GM21737 (cell line): ENCODE measurements at regions not wholly inside any gene's neighbourhood (a gene's known extent, or its start where the extent isn't known, plus 50 kb on each side); places are given as distances from the start of the nearest gene placed in this dataset.

Experiments
- ATAC-seq: cut with Tn5 transposase; IDR thresholded peaks from one replicate; pipeline ENCODE4 v1.9.1; 2021; ENCODE audit warnings: mild to moderate bottlenecking, moderate library complexity; ENCODE audit not compliant: unreplicated experiment

DNA sequence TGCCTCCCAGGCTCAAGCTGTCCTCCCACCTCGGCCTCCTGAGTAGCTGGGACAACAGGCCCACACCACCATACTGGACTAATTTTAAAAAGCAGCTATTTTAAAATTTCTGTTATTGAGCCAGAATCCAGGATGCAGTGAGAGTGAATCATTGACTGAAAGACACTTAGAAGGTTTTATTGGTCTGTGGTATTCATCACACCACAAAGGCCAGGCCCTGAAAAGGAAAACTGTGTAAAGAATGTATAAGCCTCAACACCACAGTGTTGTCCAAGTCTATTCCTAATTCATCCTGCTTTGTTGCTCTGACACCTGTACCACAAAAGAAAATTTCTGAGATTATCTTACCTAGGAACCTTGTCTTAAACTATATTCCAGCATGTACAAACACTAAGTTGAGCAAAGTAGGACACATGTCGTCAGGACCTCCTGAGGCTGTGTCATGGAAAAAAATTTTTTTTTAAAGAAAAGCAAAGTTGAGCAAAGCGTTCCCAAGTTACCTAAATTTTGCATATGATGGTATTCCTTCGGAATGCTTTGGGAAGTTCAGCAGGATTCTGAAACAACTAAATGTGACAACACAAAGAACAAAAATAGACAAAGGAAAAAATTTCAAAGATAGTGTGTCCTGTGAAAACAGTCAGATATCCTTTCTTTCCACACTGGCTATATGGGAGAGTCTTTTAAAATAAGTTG, 129.6 kb upstream of the MKLN1 start:
- ATAC-seq = no peak

- ATAC-seq = no peak
Observed at GRCh38 chr7:131202451-131202850, 125.2 kb upstream of the MKLN1 start.

- no peak for ATAC-seq
Observed at GRCh38 chr7:131203291-131203976, 124.2 kb upstream of the MKLN1 start.

GRCh38 chr7:131208777-131209176, 118.9 kb upstream of the MKLN1 start:
- no peak for ATAC-seq

DNA sequence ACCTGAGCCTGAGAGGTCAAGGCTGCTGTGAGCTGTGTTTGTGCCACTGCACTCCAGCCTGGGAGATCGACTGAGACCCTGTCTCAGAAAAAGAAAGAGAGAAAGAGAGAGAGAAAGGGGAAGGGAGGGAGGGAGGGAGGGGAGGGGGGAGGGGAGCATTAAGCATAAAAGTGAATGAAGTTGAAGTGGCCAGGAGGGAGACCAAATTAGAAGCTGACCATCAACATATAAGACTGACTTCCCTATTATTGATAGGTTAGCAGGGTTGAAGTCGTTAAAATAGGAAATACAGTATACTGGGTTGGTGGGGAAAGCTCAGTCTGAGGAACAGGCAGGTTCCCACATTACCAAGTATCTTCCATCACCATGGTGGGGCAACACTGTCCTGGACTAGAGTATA, 117.1 kb upstream of the MKLN1 start:
- ATAC-seq = no peak

- no peak for ATAC-seq
Observed at GRCh38 chr7:131211500-131211899, 116.2 kb upstream of the MKLN1 start.

GRCh38 chr7:131212114-131212513, 115.6 kb upstream of the MKLN1 start:
- ATAC-seq = no peak

DNA sequence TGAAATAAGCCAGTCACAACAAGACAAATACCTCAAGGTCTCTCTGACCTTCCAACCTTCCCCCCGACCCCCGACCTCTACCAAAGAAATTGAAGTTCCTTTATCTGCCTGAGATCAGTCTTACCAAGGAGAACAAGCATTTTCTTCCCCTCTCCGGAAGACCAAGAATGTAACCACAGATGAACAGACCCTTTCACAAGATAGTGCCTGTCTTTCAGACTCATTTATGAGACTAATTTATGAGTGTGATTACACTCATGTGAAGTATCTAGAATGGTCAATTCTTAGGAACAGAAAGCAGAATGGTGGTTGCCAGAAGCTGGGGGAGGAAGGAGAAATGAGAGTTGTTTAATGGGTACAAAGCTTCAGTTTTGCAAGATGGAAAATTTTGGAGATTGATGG, 108.9 kb upstream of the MKLN1 start:
- no peak for ATAC-seq

GRCh38 chr7:131219312-131220041, 108.2 kb upstream of the MKLN1 start:
- ATAC-seq = no peak

GRCh38 chr7:131221061-131221460, 106.6 kb upstream of the MKLN1 start:
- ATAC-seq = no peak

DNA sequence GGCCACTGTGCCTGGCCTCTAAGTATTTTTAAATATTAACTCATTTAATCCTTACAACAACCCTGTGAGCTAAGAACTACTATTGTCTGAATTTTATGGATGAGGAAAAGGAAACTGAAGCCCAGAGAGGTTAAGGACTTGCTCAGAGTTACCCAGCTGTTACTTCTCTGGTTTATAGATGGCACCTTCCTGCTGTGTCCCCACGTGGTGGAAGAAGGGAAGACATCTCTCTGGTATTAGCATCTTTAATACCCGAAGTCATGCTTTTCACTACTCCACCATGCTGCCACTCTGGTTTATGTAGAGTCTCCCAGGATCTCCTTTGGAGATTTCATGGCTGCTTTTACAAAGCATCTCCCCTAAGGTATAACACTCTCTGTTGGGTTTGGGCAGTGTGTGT, 105.5 kb upstream of the MKLN1 start:
- ATAC-seq = no peak

DNA sequence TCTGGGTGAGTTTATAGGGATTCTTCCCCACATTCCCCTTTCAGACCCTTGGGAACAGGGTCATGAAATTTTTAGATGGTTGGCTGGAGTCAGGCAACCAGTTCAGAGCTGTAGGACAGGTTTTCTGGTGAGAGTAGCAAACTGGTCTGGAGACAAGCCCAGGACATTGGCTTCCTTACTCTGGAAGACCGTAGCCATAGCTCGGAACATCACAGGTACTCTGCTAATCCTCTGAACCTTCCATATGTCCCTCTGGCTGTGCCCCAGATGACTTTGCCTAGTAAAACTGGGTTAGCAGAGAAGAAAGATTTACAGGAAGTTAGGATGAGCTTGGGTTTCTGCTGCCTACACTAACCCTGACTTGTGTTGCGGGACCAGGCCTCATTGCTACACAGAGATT, 104.5 kb upstream of the MKLN1 start:
- ATAC-seq = no peak

DNA sequence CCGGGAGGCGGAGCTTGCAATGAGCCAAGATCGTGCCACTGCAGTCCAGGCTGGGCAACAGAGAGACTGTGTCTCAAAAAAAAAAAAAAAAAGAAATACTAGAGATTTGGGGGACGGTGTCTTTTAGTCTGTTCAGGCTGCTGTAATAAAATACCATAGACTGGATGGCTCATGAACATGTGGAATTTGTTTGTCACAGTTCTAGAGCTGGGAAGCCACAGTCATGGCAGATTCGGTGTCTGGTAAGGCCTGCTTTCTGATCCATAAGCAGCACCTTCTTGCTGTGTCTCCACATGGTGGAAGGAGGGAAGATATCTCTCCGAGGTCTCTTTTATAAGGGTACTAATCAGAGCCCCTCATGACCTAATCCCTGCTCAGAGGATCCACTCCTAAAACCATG, 102.7 kb upstream of the MKLN1 start:
- no peak for ATAC-seq

GRCh38 chr7:131225619-131226513, 101.8 kb upstream of the MKLN1 start:
- no peak for ATAC-seq

GRCh38 chr7:131226514-131226865, 101.2 kb upstream of the MKLN1 start:
- ATAC-seq = no peak

GRCh38 chr7:131231381-131232220, 96.1 kb upstream of the MKLN1 start:
- ATAC-seq = peak; percentile 83

GRCh38 chr7:131232768-131233167, 94.9 kb upstream of the MKLN1 start:
- no peak for ATAC-seq

DNA sequence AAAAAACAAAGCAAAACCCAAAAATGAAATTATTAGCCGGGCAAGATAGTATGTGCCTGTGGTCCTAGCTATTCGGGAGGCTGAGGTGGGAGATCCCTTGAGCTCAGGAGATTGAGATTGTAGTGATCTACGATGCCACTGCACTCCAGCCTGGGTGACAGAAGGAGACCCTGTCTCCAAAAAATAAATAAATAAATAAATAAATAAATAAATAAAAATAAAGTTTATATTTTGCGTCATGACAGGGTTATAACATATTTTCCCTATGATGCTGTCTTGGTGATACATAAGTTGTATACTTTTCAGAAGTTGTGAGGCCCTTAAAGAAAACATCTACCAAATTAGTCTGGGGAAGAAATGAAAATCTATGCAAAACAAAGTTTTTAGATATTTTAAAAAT, 94.5 kb upstream of the MKLN1 start:
- ATAC-seq = no peak

DNA sequence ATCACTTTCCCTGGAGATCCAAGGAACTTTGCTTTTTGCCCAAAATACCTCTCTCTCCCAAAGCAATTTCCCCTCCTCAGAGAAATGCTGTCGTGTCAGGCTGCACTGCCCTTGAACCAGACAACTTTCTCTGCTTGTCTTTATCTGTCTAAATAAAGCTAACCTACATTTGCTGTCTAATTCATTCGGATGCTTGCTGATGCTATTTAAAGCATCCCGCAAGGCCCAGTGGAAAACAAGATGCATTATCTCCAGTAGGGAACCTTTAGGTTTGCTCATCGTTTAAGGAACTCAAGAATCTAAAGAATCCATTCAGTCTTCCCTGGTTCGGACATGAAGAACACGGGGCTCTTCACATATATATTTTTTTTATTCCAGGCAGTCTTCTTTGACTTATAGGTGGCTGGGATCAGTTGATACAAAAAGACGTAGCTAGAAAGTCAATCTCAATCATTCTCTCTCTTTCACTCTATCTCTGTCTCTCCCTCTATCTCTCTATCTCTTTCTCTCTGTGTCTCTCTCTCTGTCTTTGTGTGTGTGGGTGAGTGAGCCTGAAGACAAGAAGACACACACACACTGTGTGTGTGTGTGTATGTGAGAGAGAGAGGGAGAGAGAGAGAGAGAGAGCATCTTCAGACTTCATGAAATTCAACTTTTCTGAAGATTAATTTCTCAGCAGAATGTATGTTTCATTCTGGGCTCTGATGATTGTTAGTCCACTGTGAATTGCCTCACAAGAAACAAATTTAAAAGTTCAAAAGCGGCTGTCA, 92.8 kb upstream of the MKLN1 start:
- no peak for ATAC-seq
